RWPE2 (cell line): ENCODE measurements at regions not wholly inside any gene's neighbourhood (a gene's known extent, or its start where the extent isn't known, plus 50 kb on each side); places are given as distances from the start of the nearest gene placed in this dataset.

Experiments
- ATAC-seq: fragments of 200-7000 bp; cut with Tn5 transposase; 3 replicates; pipeline ENCODE4 v1.9.1; 2021; ENCODE audit warnings: low read depth
- DNase-seq: peaks from one replicate; pipeline ENCODE4 v3.0.0-alpha.2; 2020; ENCODE audit warnings: low spot score
- H3K27ac ChIP-seq: fragments of 450-650 bp; 2 replicates; pipeline ENCODE4 v1.5.1; 2017; ENCODE audit warnings: mild to moderate bottlenecking; ENCODE audit not compliant: poor library complexity, severe bottlenecking
- H3K27me3 ChIP-seq: fragments of 250-450 bp; sonication (Bioruptor Pico); 2 replicates; pipeline ENCODE4 v1.5.1; 2021; ENCODE audit warnings: mild to moderate bottlenecking, moderate library complexity; ENCODE audit not compliant: insufficient read depth, poor library complexity, severe bottlenecking
- H3K36me3 ChIP-seq: fragments of 250-450 bp; sonication (Bioruptor Pico); 2 replicates; pipeline ENCODE4 v1.5.1; 2020; ENCODE audit warnings: low read depth, mild to moderate bottlenecking, moderate library complexity
- H3K4me1 ChIP-seq: fragments of 250-450 bp; sonication (Bioruptor Pico); 2 replicates; pipeline ENCODE4 v1.5.1; 2021; ENCODE audit warnings: mild to moderate bottlenecking, moderate library complexity; ENCODE audit not compliant: insufficient read depth, poor library complexity, severe bottlenecking
- H3K4me3 ChIP-seq: fragments of 250-450 bp; sonication (Bioruptor Pico); 2 replicates; pipeline ENCODE4 v1.5.1; 2021; ENCODE audit warnings: mild to moderate bottlenecking, moderate library complexity; ENCODE audit not compliant: severe bottlenecking
- H3K9me3 ChIP-seq: fragments of 250-450 bp; sonication (Bioruptor Pico); 2 replicates; pipeline ENCODE4 v1.5.1; 2021; ENCODE audit warnings: mild to moderate bottlenecking, moderate library complexity; ENCODE audit not compliant: severe bottlenecking
- TF ChIP-seq, protein P1 (sequence below): fragments of 450-650 bp; IDR thresholded peaks from one replicate; pipeline ENCODE4 v1.5.1; 2017; ENCODE audit warnings: mild to moderate bottlenecking, moderate library complexity; ENCODE audit not compliant: poor library complexity, severe bottlenecking

GRCh38 chrX:26909728-26910127, 553.4 kb downstream of the PPP4R3C start:
- Histone ChIP-seq H3K9me3 (no peaks in the 10 kb centered on the region), H3K4me1 (peaks cover 5% of the 10 kb centered on the region), H3K27ac (no peak overlapping the region), H3K36me3 (no peaks in the 10 kb centered on the region), H3K4me3 (no peak overlapping the region), H3K27me3 (no peaks in the 10 kb centered on the region)
- no peak for ATAC-seq
- DNase-seq, result no peak
- TF ChIP-seq, protein P1, sequence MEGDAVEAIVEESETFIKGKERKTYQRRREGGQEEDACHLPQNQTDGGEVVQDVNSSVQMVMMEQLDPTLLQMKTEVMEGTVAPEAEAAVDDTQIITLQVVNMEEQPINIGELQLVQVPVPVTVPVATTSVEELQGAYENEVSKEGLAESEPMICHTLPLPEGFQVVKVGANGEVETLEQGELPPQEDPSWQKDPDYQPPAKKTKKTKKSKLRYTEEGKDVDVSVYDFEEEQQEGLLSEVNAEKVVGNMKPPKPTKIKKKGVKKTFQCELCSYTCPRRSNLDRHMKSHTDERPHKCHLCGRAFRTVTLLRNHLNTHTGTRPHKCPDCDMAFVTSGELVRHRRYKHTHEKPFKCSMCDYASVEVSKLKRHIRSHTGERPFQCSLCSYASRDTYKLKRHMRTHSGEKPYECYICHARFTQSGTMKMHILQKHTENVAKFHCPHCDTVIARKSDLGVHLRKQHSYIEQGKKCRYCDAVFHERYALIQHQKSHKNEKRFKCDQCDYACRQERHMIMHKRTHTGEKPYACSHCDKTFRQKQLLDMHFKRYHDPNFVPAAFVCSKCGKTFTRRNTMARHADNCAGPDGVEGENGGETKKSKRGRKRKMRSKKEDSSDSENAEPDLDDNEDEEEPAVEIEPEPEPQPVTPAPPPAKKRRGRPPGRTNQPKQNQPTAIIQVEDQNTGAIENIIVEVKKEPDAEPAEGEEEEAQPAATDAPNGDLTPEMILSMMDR, result no peak

GRCh38 chrX:26908218-26908617, 554.9 kb downstream of the PPP4R3C start:
- no peaks in the 10 kb centered on the region for H3K4me1 ChIP-seq
- no peaks in the 10 kb centered on the region for H3K36me3 ChIP-seq
- DNase-seq, result no peak
- no peak overlapping the region for H3K4me3 ChIP-seq
- no peaks in the 10 kb centered on the region for H3K27me3 ChIP-seq
- H3K27ac ChIP-seq, result no peak overlapping the region
- no peaks in the 10 kb centered on the region for H3K9me3 ChIP-seq
- TF ChIP-seq, protein P1, result no peak
- no peak for ATAC-seq

DNA sequence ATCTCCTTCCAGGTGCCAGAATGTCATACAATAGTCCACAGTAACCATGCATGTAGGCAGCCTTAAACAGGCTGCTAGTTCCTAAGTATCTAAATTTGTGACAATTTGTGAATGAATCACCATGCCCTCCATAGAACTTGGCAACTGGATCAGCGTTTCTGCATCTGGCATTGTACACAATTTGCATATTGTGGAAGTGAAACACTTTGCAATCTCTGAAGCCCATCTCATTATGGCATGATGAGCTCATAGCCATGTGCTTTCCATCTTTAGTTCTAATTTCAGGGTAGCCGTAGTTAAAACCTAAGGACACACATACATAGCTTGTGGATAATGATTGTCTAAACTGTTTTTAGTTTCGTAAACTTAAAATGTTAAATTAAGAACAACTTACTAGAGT, 573.6 kb downstream of the PPP4R3C start:
- Histone ChIP-seq H3K9me3 (no peaks in the 10 kb centered on the region), H3K4me1 (no peaks in the 10 kb centered on the region), H3K27me3 (no peaks in the 10 kb centered on the region), H3K4me3 (no peak overlapping the region), H3K27ac (no peak overlapping the region), H3K36me3 (no peaks in the 10 kb centered on the region)
- ATAC-seq (no peak), DNase-seq (no peak)
- TF ChIP-seq, protein P1, result no peak

DNA sequence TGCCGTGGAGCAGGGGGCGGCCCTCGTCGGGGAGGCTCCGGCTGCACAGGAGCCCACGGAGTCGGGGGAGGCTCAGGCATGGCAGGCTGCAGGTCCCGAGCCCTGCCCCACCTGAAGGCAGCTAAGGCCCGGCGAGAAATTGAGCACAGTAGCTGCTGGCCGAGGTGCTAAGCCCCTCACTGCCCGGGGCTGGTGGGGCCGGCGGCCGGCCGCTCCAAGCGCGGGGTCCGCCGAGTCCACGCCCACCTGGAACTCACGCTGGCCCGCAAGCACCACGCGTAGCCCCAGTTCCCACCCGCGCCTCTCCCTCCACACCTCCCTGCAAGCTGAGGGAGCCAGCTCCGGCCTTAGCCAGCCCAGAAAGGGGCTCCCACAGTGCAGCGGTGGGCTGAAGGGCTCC, 589.4 kb downstream of the PPP4R3C start:
- H3K4me1 ChIP-seq, result no peaks in the 10 kb centered on the region
- H3K27me3 ChIP-seq, result no peaks in the 10 kb centered on the region
- H3K27ac ChIP-seq, result no peak overlapping the region
- TF ChIP-seq, protein P1, result no peak
- H3K36me3 ChIP-seq, result no peaks in the 10 kb centered on the region
- ATAC-seq (no peak), DNase-seq (no peak)
- no peak overlapping the region for H3K4me3 ChIP-seq
- no peaks in the 10 kb centered on the region for H3K9me3 ChIP-seq

GRCh38 chrX:26871967-26872366, 591.2 kb downstream of the PPP4R3C start:
- ATAC-seq (no peak), DNase-seq (no peak)
- Histone ChIP-seq H3K27ac (no peak overlapping the region), H3K36me3 (no peaks in the 10 kb centered on the region), H3K9me3 (no peaks in the 10 kb centered on the region), H3K4me3 (no peak overlapping the region), H3K4me1 (no peaks in the 10 kb centered on the region), H3K27me3 (no peaks in the 10 kb centered on the region)
- TF ChIP-seq, protein P1, result no peak
